SU-DHL-6 (cell line): ENCODE measurements at regions not wholly inside any gene's neighbourhood (a gene's known extent, or its start where the extent isn't known, plus 50 kb on each side); places are given as distances from the start of the nearest gene placed in this dataset.
"Not testable (repeated sequence)": the region's sequence is repeated elsewhere in the genome, so short reads cannot be mapped to it uniquely, and the experiment has no call there.

ENCODE experiments used
- H2AFZ ChIP-seq: fragments of 200-600 bp; sonication (generic); 2 replicates; pipeline ENCODE4 v1.6.1; 2014; ENCODE audit warnings: low read depth, mild to moderate bottlenecking, moderate library complexity, mixed read lengths, antibody characterized with exemption, low read length; ENCODE audit not compliant: severe bottlenecking
- H3F3A ChIP-seq: fragments of 200-600 bp; shearing (Covaris generic); 2 replicates; pipeline ENCODE4 v1.6.0; 2016; ENCODE audit warnings: antibody characterized with exemption, mild to moderate bottlenecking; ENCODE audit not compliant: insufficient read depth
- H3K27ac ChIP-seq: fragments of 200-600 bp; sonication (generic); 2 replicates; pipeline ENCODE4 v1.5.1; 2016; ENCODE audit warnings: low read depth, mild to moderate bottlenecking, low read length, moderate library complexity, mixed read lengths
- H3K27me3 ChIP-seq: fragments of 200-600 bp; sonication (generic), shearing (Covaris generic); 2 replicates; pipeline ENCODE4 v1.6.0; 2014; ENCODE audit warnings: mild to moderate bottlenecking, low read length
- H3K36me3 ChIP-seq: fragments of 200-600 bp; sonication (generic); 2 replicates; pipeline ENCODE4 v1.6.1; 2014; ENCODE audit warnings: mild to moderate bottlenecking, low read length, mixed read lengths
- H3K4me2 ChIP-seq: fragments of 300-600, 200-600 bp; shearing (Covaris generic), sonication (generic); 2 replicates; pipeline ENCODE4 v1.6.0; 2014; ENCODE audit warnings: low read length, low read depth, mild to moderate bottlenecking; ENCODE audit not compliant: poor library complexity, severe bottlenecking
- H3K4me3 ChIP-seq: fragments of 200-600 bp; sonication (generic); 2 replicates; pipeline ENCODE4 v1.5.1; 2014; ENCODE audit warnings: antibody characterized with exemption, low read length, mild to moderate bottlenecking, mixed read lengths; ENCODE audit not compliant: insufficient read depth, poor library complexity, severe bottlenecking
- H3K79me2 ChIP-seq: fragments of 200-600 bp; sonication (generic); 2 replicates; pipeline ENCODE4 v1.6.1; 2014; ENCODE audit warnings: mild to moderate bottlenecking, low read length, moderate library complexity; ENCODE audit not compliant: insufficient read depth
- H3K9ac ChIP-seq: fragments of 200-600 bp; sonication (generic); 2 replicates; pipeline ENCODE4 v1.7.0; 2014; ENCODE audit warnings: mild to moderate bottlenecking, low read length
- H3K9me2 ChIP-seq: fragments of 200-600 bp; sonication (generic); replicated peaks from 2 replicates; pipeline ENCODE4 v1.6.1; 2014; ENCODE audit warnings: low read length; ENCODE audit not compliant: insufficient read depth
- H3K9me3 ChIP-seq: fragments of 200-600 bp; sonication (generic); 2 replicates; pipeline ENCODE4 v1.6.1; 2014; ENCODE audit warnings: low read length, mixed read lengths; ENCODE audit not compliant: insufficient read depth
- H4K20me1 ChIP-seq: fragments of 200-600 bp; sonication (generic); 2 replicates; pipeline ENCODE4 v1.6.1; 2014; ENCODE audit warnings: low read depth, mild to moderate bottlenecking, antibody characterized with exemption, low read length, moderate library complexity, mixed read lengths
- CTCF ChIP-seq: fragments of 200-600 bp; sonication (generic); IDR thresholded peaks from one replicate; pipeline ENCODE4 v1.5.1; 2017; ENCODE audit warnings: antibody characterized with exemption, mild to moderate bottlenecking, low read length, moderate library complexity; ENCODE audit not compliant: insufficient read depth, poor library complexity, severe bottlenecking
- EZH2phosphoT487 ChIP-seq: fragments of 200-600 bp; sonication (generic), shearing (Covaris generic); conservative IDR thresholded peaks from 2 replicates; pipeline ENCODE4 v1.6.1; 2018; ENCODE audit warnings: mild to moderate bottlenecking, antibody characterized with exemption, low read length, moderate library complexity, mixed read lengths

- Histone ChIP-seq H3K4me3 (no peak overlapping the region), H3K27me3 (no peaks in the 10 kb centered on the region), H3K9me3 (no peaks in the 10 kb centered on the region), H3K9me2 (no peaks in the 10 kb centered on the region), H3K79me2 (no peaks in the 10 kb centered on the region), H3K9ac (no peak overlapping the region), H2AFZ (no peak overlapping the region), H3K27ac (no peak overlapping the region), H3F3A (no peaks in the 10 kb centered on the region), H4K20me1 (no peaks in the 10 kb centered on the region), H3K36me3 (no peaks in the 10 kb centered on the region), H3K4me2 (no peak overlapping the region)
- TF ChIP-seq EZH2phosphoT487 (no peak), CTCF (no peak)
Observed at GRCh38 chr15:81642451-81642990, 268.5 kb upstream of the TMC3 start.

DNA sequence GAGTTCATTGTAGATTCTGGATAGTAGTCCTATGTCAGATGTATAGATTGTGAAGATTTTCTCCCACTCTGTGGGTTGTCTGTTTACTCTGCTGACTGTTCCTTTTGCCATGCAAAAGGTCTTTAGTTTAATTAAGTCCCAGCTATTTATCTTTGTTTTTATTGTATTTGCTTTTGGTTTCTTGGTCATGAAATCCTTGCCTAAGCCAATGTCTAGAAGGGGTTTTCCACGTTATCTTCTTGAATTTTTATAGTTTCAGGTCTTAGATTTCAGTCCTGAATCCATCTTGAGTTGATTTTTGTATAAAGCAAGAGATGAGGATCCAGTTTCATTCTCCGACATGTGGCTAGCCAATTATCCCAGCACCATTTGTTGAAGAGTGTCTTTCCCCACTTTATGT lies 262.1 kb upstream of the TMC3 start:
- H3K36me3 ChIP-seq, H3F3A ChIP-seq, H3K27me3 ChIP-seq, H2AFZ ChIP-seq, H4K20me1 ChIP-seq, H3K4me2 ChIP-seq, H3K9me2 ChIP-seq, H3K4me3 ChIP-seq, H3K79me2 ChIP-seq, H3K27ac ChIP-seq, H3K9ac ChIP-seq, H3K9me3 ChIP-seq: not testable (repeated sequence)

DNA sequence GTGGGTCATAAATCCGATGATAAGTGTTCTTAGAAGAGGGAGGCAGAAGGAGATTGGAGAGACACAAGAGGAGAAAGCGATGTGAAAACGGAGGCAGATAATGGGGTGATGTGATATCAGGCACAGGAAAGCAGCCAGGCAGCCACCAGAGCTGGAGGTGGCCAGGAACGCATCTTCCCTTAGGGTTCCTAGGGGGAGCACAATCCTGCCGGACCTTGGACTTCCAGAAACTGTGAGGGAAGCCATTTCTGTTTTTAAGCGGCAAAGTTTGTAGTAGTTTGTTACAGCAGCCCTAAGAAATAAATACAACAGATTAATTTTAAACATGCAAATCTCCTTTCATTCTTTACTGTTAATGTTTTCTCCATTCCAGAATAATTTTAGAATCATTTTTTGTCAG lies 259.9 kb upstream of the TMC3 start:
- no peak overlapping the region for H2AFZ ChIP-seq
- TF ChIP-seq EZH2phosphoT487 (no peak), CTCF (no peak)
- no peaks in the 10 kb centered on the region for H3K9me2 ChIP-seq
- no peak overlapping the region for H3K9ac ChIP-seq
- H3K79me2 ChIP-seq: no peaks in the 10 kb centered on the region
- H3K27me3 ChIP-seq: no peaks in the 10 kb centered on the region
- H4K20me1 ChIP-seq: no peaks in the 10 kb centered on the region
- no peak overlapping the region for H3K4me3 ChIP-seq
- H3K4me2 ChIP-seq: no peak overlapping the region
- H3K36me3 ChIP-seq: no peaks in the 10 kb centered on the region
- H3F3A ChIP-seq: no peaks in the 10 kb centered on the region
- no peak overlapping the region for H3K27ac ChIP-seq
- no peaks in the 10 kb centered on the region for H3K9me3 ChIP-seq

DNA sequence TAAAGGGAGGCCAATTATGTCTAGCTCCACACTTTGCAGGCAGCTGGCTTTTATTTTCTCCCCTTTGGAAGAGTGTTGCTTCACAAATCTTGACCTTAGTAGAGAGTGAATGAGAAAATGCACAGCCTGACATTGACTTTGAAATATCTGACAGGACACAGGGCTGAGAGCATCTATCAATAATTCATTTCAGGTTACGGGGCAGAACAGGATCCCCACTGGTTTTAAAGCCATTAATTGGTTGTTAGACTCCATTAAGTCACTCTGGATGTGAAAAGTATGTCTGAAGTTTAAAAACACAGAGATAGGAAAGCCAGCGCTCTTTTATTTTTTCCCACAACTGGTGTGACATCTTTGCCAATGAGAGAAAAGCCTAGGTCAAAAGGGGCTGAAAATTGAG lies 251.9 kb upstream of the TMC3 start:
- H3K9ac ChIP-seq: no peak overlapping the region
- no peaks in the 10 kb centered on the region for H4K20me1 ChIP-seq
- no peaks in the 10 kb centered on the region for H3K9me2 ChIP-seq
- TF ChIP-seq EZH2phosphoT487 (no peak), CTCF (no peak)
- H3K4me3 ChIP-seq: no peak overlapping the region
- H3K9me3 ChIP-seq: no peaks in the 10 kb centered on the region
- H3K79me2 ChIP-seq: no peaks in the 10 kb centered on the region
- H3K4me2 ChIP-seq: no peak overlapping the region
- no peak overlapping the region for H3K27ac ChIP-seq
- H3K27me3 ChIP-seq: no peaks in the 10 kb centered on the region
- no peak overlapping the region for H2AFZ ChIP-seq
- H3F3A ChIP-seq: no peaks in the 10 kb centered on the region
- no peaks in the 10 kb centered on the region for H3K36me3 ChIP-seq
